ENCODE measurements at regions not wholly inside any gene's neighbourhood (a gene's known extent, or its start where the extent isn't known, plus 50 kb on each side); places are given as distances from the start of the nearest gene placed in this dataset.

- peaks cover 0 to 11% (median 3%) of the 10 kb centered on the region in 4 donors for H3K9me3 ChIP-seq
- no peak for DNase-seq
- intact Hi-C loops (cut with DNase I; ENCODE audit: low total_unique reads), result no loop called here
- no peak for TF ChIP-seq POLR2AphosphoS5 (IDR thresholded peaks at IDR 0.05)
- no peak for TF ChIP-seq CTCF (IDR thresholded peaks at IDR 0.05)
- no peak for TF ChIP-seq POLR2A (IDR thresholded peaks at IDR 0.05)
- TF ChIP-seq EP300 (IDR thresholded peaks at IDR 0.05), result no peak
- H3K4me1 ChIP-seq, result no peaks in the 10 kb centered on the region
- H3K27me3 ChIP-seq, result no peaks in the 10 kb centered on the region
- H3K27ac ChIP-seq, result no peak overlapping the region
- WGBS, 5 donors, result 86 to 90% (median 87%) methylated on average over 4 of the region's 4 CpGs
- no peak overlapping the region for H3K4me3 ChIP-seq
- no peaks in the 10 kb centered on the region for H3K36me3 ChIP-seq
Observed at GRCh38 chr7:69193061-69193460, 405.2 kb upstream of the AUTS2 start.

GRCh38 chr7:69196593-69196992 is 401.7 kb upstream of the AUTS2 start:
- no peaks in the 10 kb centered on the region for H3K36me3 ChIP-seq
- H3K27me3 ChIP-seq, result no peaks in the 10 kb centered on the region
- no peak for DNase-seq
- H3K4me1 ChIP-seq, result no peaks in the 10 kb centered on the region
- TF ChIP-seq EP300 (IDR thresholded peaks at IDR 0.05), result no peak
- TF ChIP-seq CTCF (IDR thresholded peaks at IDR 0.05), result no peak
- no peak for TF ChIP-seq POLR2AphosphoS5 (IDR thresholded peaks at IDR 0.05)
- intact Hi-C loops (cut with DNase I; ENCODE audit: low total_unique reads), result no loop called here
- no peak overlapping the region for H3K27ac ChIP-seq
- peaks cover 0 to 18% (median 13%) of the 10 kb centered on the region in 4 donors for H3K9me3 ChIP-seq
- H3K4me3 ChIP-seq, result no peak overlapping the region
- WGBS, 5 donors, result 60 to 86% (median 75%) methylated on average over 1 of the region's 1 CpG

- 95 to 100% (median 98%) methylated on average over 1 of the region's 1 CpG for WGBS, 5 donors
- Histone ChIP-seq H3K9me3 (peaks cover 0 to 18% (median 13%) of the 10 kb centered on the region in 4 donors), H3K4me1 (no peaks in the 10 kb centered on the region), H3K4me3 (no peak overlapping the region), H3K27ac (no peak overlapping the region), H3K36me3 (no peaks in the 10 kb centered on the region), H3K27me3 (no peaks in the 10 kb centered on the region)
- intact Hi-C loops (cut with DNase I; ENCODE audit: low total_unique reads), result no loop called here
- TF ChIP-seq EP300 (IDR thresholded peaks at IDR 0.05) (no peak), POLR2A (IDR thresholded peaks at IDR 0.05) (no peak), POLR2AphosphoS5 (IDR thresholded peaks at IDR 0.05) (no peak), CTCF (IDR thresholded peaks at IDR 0.05) (no peak)
- no peak for DNase-seq
Observed at GRCh38 chr7:69198250-69198649, 400.0 kb upstream of the AUTS2 start.

- H3K36me3 ChIP-seq, result no peaks in the 10 kb centered on the region
- no peak for DNase-seq
- H3K4me3 ChIP-seq, result no peak overlapping the region
- TF ChIP-seq POLR2A (IDR thresholded peaks at IDR 0.05), result no peak
- TF ChIP-seq CTCF (IDR thresholded peaks at IDR 0.05), result no peak
- TF ChIP-seq EP300 (IDR thresholded peaks at IDR 0.05), result no peak
- TF ChIP-seq POLR2AphosphoS5 (IDR thresholded peaks at IDR 0.05), result no peak
- H3K27me3 ChIP-seq, result no peaks in the 10 kb centered on the region
- no peaks in the 10 kb centered on the region for H3K4me1 ChIP-seq
- 73 to 85% (median 80%) methylated on average over 5 of the region's 5 CpGs for WGBS, 5 donors
- no peak overlapping the region for H3K27ac ChIP-seq
- H3K9me3 ChIP-seq, result peaks cover 0 to 18% (median 13%) of the 10 kb centered on the region in 4 donors
- intact Hi-C loops (cut with DNase I; ENCODE audit: low total_unique reads), result no loop called here
Observed at GRCh38 chr7:69199041-69199440, 399.2 kb upstream of the AUTS2 start.
